ENCODE measurements at regions not wholly inside any gene's neighbourhood (a gene's known extent, or its start where the extent isn't known, plus 50 kb on each side); places are given as distances from the start of the nearest gene placed in this dataset.

DNA sequence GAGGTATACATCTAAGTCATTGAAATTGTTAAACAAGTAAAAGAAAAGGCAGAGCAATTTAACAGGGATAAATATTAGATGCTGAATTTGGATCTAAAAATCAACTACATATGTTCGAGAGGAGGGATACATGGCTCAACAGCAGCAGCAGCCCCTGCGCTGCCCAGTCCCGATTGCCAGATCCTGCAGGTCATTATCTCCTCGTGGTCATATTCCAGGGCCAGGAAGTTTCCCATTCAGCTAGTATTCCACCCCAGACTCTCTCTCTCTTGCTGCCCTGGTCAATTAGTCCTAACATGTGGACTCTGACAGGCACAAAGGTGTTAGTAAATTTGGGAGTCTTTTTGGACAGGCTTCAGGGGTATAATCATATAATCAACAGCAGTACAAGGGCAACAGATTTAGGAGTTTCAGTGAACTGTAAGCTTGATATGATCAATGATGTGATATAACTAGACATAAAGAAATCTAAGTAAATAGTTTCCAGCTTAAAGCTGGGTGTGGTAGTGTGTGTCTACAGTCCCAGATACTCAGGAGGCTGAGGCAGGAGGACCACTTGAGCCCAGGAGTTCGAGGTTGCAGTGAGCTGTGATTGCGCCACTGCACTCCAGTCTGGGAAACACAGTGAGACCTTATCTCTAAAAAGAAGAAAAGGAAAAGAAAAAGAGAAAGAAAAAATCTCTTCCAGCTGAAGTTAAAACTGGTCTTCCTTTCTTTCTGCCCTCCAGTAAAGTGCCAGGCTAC lies 96.5 kb upstream of the MED13 start:
- TF ChIP-seq CTCF (conservative IDR thresholded peaks at IDR 0.05 in 1 of 2, IDR thresholded peaks at IDR 0.05 in 1 of 2; ENCODE audit: low read depth in 1 of 2, low read length in 2 of 2) (no peak), EZH2 (IDR thresholded peaks at IDR 0.05; ENCODE audit: low read length, missing control alignments) (no peak)
